ENCODE measurements at regions not wholly inside any gene's neighbourhood (a gene's known extent, or its start where the extent isn't known, plus 50 kb on each side); places are given as distances from the start of the nearest gene placed in this dataset.

GRCh38 chr12:108401964-108402363, 62.9 kb upstream of the CMKLR1 start:
- no TSS peak for BruUV-seq (replicated peaks)
- Histone ChIP-seq H3K9me3 (ENCODE audit: low read length) (no peaks in the 10 kb centered on the region), H4K20me1 (ENCODE audit: insufficient read depth, low read length) (no peaks in the 10 kb centered on the region), H3K27ac (ENCODE audit: extremely low read length, insufficient read depth, low read length) (no peak overlapping the region), H3K4me2 (ENCODE audit: low read depth, low read length) (no peak overlapping the region), H3K27me3 (ENCODE audit: control insufficient read depth in 1 of 2, insufficient read depth in 2 of 2, low read length in 2 of 2) (no peaks in the 10 kb centered on the region), H2AFZ (ENCODE audit: low read length) (no peak overlapping the region), H3K4me3 (replicated peaks in 1 of 3; ENCODE audit: insufficient read depth in 1 of 3, low read depth in 2 of 3, low read length in 3 of 3) (no peak overlapping the region), H3K79me2 (ENCODE audit: insufficient read depth, low read length) (no peaks in the 10 kb centered on the region), H3K9ac (ENCODE audit: insufficient read depth, low read depth, low read length) (no peak overlapping the region), H3K4me1 (ENCODE audit: insufficient read depth, low read length) (no peaks in the 10 kb centered on the region), H3K36me3 (replicated peaks in 1 of 2; ENCODE audit: control insufficient read depth in 1 of 2, insufficient read depth in 2 of 2, low read length in 2 of 2) (no peaks in the 10 kb centered on the region)
- no peak for TF ChIP-seq ZBTB42 (CRISPR knock-in tag; IDR thresholded peaks at IDR 0.05)
- CTCF ChIA-PET (ENCODE audit: low intra/inter-chr PET ratio, low total read pairs) = no interaction called here
- in situ Hi-C loops (cut with HindIII; ENCODE audit: extremely low pct_ligation_motif_present, low pct_unique_long_range_greater_than_20kb) = no loop called here
- 0% methylated on average over 1 of the region's 3 CpGs for WGBS (ENCODE audit: low lambda C conversion rate)
- DNase-seq (ENCODE audit: low spot score) (no peak), ATAC-seq (no peak), FAIRE-seq (no peak)
- POLR2A ChIA-PET = no interaction called here
- intact Hi-C loops (cut with micrococcal nuclease; ENCODE audit: unreplicated experiment) = no loop called here

DNA sequence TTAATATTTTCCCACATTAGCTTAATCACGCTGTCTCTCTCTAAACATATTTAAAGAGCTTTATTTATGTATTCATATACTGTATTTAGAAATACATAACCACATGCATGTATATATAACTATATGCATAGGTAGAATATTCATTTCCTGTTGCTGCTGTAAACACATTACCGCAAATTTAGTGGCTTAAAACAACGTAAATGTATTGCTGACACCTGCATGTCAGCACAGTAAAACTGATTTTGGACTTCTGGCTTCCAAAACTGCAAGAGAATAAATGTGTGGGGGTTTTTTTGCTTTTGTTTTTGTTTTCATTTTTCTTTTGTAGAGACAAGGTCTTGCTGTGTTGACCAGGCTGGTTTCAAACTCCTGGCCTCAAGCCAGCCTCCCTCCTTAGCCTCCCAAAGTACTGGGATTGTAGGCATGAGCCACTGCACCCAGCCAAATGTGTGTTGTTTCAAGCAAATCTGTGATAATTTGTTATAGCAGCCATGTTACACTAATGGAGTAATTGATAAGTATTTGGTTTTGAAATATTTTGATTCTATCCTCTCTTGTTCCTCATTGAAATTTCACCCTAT, 61.9 kb upstream of the CMKLR1 start:
- FAIRE-seq (no peak), DNase-seq (ENCODE audit: low spot score) (no peak), ATAC-seq (no peak)
- Histone ChIP-seq H3K4me2 (ENCODE audit: low read depth, low read length) (no peak overlapping the region), H3K27ac (ENCODE audit: extremely low read length, insufficient read depth, low read length) (no peak overlapping the region), H4K20me1 (ENCODE audit: insufficient read depth, low read length) (no peaks in the 10 kb centered on the region), H3K79me2 (ENCODE audit: insufficient read depth, low read length) (no peaks in the 10 kb centered on the region), H2AFZ (ENCODE audit: low read length) (no peak overlapping the region), H3K4me1 (ENCODE audit: insufficient read depth, low read length) (no peaks in the 10 kb centered on the region), H3K36me3 (replicated peaks in 1 of 2; ENCODE audit: control insufficient read depth in 1 of 2, insufficient read depth in 2 of 2, low read length in 2 of 2) (no peaks in the 10 kb centered on the region), H3K9me3 (ENCODE audit: low read length) (no peaks in the 10 kb centered on the region), H3K4me3 (replicated peaks in 1 of 3; ENCODE audit: insufficient read depth in 1 of 3, low read depth in 2 of 3, low read length in 3 of 3) (no peak overlapping the region), H3K27me3 (ENCODE audit: control insufficient read depth in 1 of 2, insufficient read depth in 2 of 2, low read length in 2 of 2) (no peaks in the 10 kb centered on the region), H3K9ac (ENCODE audit: insufficient read depth, low read depth, low read length) (no peak overlapping the region)
- ChIA-PET POLR2A (no interaction called here), CTCF (ENCODE audit: low intra/inter-chr PET ratio, low total read pairs) (no interaction called here)
- BruUV-seq (replicated peaks) = no TSS peak
- intact Hi-C loops (cut with micrococcal nuclease; ENCODE audit: unreplicated experiment) (no loop called here), in situ Hi-C loops (cut with HindIII; ENCODE audit: extremely low pct_ligation_motif_present, low pct_unique_long_range_greater_than_20kb) (no loop called here)
- 3% methylated on average over 3 of the region's 3 CpGs for WGBS (ENCODE audit: low lambda C conversion rate)
- TF ChIP-seq ZNF224 (CRISPR knock-in tag; IDR thresholded peaks at IDR 0.05) (no peak), ZNF609 (CRISPR knock-in tag; IDR thresholded peaks at IDR 0.05; ENCODE audit: borderline replicate concordance) (no peak), NKX3-1 (CRISPR knock-in tag; IDR thresholded peaks at IDR 0.05) (no peak), NCOR1 (IDR thresholded peaks at IDR 0.05; ENCODE audit: borderline replicate concordance, low read length) (no peak), ZSCAN5A (CRISPR knock-in tag; IDR thresholded peaks at IDR 0.05; ENCODE audit: borderline replicate concordance) (no peak), ZNF264 (CRISPR knock-in tag; IDR thresholded peaks at IDR 0.05) (no peak), PHF8 (CRISPR knock-in tag; IDR thresholded peaks at IDR 0.05) (no peak), KAT7 (CRISPR knock-in tag; IDR thresholded peaks at IDR 0.05; ENCODE audit: borderline replicate concordance) (no peak), ZFP82 (CRISPR knock-in tag; IDR thresholded peaks at IDR 0.05; ENCODE audit: borderline replicate concordance) (no peak)
